IPS-20b (cell line): ENCODE measurements at regions not wholly inside any gene's neighbourhood (a gene's known extent, or its start where the extent isn't known, plus 50 kb on each side); places are given as distances from the start of the nearest gene placed in this dataset.

Experiments
- H3K27ac ChIP-seq: one replicate; pipeline ENCODE4 v1.5.1; 2013; ENCODE audit warnings: low read length
- H3K27me3 ChIP-seq: 2 replicates; pipeline ENCODE4 v1.6.1; 2013; ENCODE audit warnings: mild to moderate bottlenecking, low read length, inconsistent platforms; ENCODE audit not compliant: insufficient read depth
- H3K36me3 ChIP-seq: 2 replicates; pipeline ENCODE4 v1.6.1; 2013; ENCODE audit warnings: low read depth, mild to moderate bottlenecking, inconsistent platforms, low read length, moderate library complexity; ENCODE audit not compliant: insufficient read depth
- H3K4me1 ChIP-seq: 2 replicates; pipeline ENCODE4 v1.6.1; 2013; ENCODE audit warnings: mild to moderate bottlenecking, control low read depth, inconsistent platforms, low read length, moderate library complexity; ENCODE audit not compliant: insufficient read depth
- H3K4me3 ChIP-seq: 2 replicates; pipeline ENCODE4 v1.5.1; 2013; ENCODE audit warnings: mild to moderate bottlenecking, low read length, inconsistent platforms
- H3K9ac ChIP-seq: 2 replicates; pipeline ENCODE4 v1.6.1; 2013; ENCODE audit warnings: low read depth, mild to moderate bottlenecking, inconsistent platforms, low read length, moderate library complexity
- H3K9me3 ChIP-seq: 2 replicates; pipeline ENCODE4 v1.6.1; 2013; ENCODE audit warnings: mild to moderate bottlenecking, low read depth, low read length, inconsistent platforms; ENCODE audit not compliant: insufficient read depth

DNA sequence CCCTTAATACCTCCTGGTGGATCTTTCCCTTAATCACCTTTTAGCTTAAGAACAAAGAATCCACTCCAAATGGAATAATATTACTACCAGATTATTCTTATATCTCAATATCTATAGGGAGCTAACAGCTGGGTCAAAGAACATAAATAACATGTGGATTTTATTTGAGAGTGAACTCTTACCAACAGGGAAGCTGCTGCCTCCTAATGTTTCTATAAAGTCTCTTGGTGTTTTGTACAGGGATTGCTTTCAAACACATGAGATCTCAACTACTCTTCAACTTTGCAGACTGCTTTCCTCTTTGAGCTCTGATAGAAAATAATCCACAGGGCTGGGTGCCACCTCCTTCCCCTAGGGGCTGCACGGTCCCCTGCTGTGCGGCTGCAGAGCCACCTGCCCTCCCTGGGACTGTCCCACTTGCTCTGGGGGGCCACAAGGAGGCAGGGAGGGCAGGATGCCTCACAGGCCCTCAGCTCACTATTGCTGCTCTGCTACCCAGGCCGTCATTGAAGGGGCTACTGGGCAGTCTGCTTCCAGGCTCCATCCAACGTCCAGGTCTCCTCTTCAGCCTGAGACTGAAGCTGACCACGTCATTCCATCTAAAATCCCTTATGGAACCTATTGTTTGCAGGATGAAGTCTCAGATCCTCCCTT, 191.2 kb downstream of the CXCL12 start:
- Histone ChIP-seq H3K9me3 (peaks cover 5% of the 10 kb centered on the region), H3K9ac (no peak overlapping the region), H3K4me1 (no peaks in the 10 kb centered on the region), H3K27me3 (no peaks in the 10 kb centered on the region), H3K36me3 (no peaks in the 10 kb centered on the region), H3K4me3 (no peak overlapping the region), H3K27ac (no peak overlapping the region)

DNA sequence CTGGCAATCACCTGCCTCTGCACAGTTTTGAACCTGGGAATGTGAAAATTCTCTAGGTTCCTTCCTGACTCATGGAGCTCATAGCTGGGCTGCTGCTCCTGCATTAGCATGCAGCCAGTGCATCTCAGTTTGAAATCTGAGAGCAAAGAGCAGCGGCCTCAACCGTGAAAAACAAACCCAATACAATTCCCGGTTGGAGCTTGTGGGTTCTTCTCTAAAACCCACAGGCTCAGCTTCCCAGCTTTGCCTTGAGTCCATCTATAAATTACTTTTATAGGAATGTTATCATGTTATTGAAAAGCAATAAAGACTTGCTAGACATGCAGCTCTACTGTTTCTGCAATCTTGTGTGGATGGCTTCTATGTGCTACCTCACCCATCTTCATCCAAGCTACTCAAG, 191.7 kb downstream of the CXCL12 start:
- H3K4me1 ChIP-seq, result no peaks in the 10 kb centered on the region
- no peaks in the 10 kb centered on the region for H3K36me3 ChIP-seq
- no peak overlapping the region for H3K9ac ChIP-seq
- peaks cover 5% of the 10 kb centered on the region for H3K9me3 ChIP-seq
- no peak overlapping the region for H3K4me3 ChIP-seq
- no peak overlapping the region for H3K27ac ChIP-seq
- no peaks in the 10 kb centered on the region for H3K27me3 ChIP-seq

DNA sequence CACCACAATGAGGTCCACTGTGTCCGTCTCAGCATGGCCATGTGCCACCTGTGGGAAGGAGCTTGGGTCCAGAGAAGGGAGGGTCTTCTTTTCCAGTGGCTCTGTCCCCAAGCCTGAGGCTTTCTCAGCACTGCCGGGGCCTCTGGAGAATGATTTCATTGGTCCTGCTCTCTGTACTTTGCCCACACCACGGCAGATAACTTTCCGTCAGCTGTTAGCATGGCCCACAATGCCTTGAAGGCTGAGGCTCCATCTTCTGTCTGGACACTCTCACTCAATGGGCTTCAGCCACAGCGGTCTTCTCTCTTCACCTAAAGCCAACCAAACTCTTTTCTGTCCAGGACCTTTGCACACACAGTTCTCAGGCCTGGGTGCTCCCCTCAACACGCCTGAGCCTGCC, 192.5 kb downstream of the CXCL12 start:
- peaks cover 5% of the 10 kb centered on the region for H3K9me3 ChIP-seq
- no peaks in the 10 kb centered on the region for H3K36me3 ChIP-seq
- H3K9ac ChIP-seq, result no peak overlapping the region
- no peaks in the 10 kb centered on the region for H3K27me3 ChIP-seq
- H3K27ac ChIP-seq, result no peak overlapping the region
- H3K4me3 ChIP-seq, result no peak overlapping the region
- H3K4me1 ChIP-seq, result no peaks in the 10 kb centered on the region

DNA sequence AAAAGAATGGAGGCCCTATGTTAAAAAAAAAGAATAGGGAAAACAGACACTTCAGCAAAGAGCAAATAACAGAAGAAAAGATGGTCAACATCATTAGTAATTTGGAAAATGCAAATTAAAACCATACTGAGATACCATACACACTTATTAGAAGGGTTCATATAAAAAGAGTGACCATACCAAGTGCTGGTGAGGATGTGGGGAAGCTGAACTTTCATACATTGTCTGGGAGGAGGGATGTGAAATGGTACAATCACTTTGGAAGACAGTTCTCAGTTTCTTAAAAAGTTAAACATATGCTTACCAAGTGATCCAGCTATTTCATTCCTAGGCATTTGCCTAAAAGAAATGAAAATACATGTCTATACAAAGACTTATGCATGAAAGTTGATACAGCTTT, 194.4 kb downstream of the CXCL12 start:
- no peak overlapping the region for H3K4me3 ChIP-seq
- H3K27ac ChIP-seq, result no peak overlapping the region
- no peak overlapping the region for H3K9ac ChIP-seq

DNA sequence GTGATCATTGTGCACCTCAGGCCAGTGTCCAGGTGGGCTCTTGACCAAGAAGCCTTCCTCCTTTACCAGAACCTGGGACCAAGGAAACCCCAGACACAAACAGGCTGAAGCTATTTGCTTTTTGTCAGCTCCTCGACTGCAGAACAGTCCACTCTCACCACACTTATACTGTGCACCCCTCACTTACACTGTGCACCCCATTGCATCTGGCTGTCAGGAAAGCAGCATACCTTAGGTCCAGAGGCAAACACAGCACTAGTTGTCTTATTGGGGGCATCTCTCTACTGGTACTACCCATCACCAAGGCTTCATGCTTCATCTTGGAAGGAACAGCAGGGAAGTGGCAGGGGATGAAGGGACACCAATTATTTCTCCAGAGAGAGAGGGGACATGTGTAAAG, 198.1 kb downstream of the CXCL12 start:
- Histone ChIP-seq H3K4me3 (no peak overlapping the region), H3K9ac (no peak overlapping the region), H3K9me3 (peaks cover 5% of the 10 kb centered on the region), H3K27ac (no peak overlapping the region), H3K27me3 (no peaks in the 10 kb centered on the region), H3K36me3 (no peaks in the 10 kb centered on the region), H3K4me1 (no peaks in the 10 kb centered on the region)

More for the DNA sequence above, 194.4 kb downstream of the CXCL12 start:
- Histone ChIP-seq H3K4me1 (no peaks in the 10 kb centered on the region), H3K36me3 (no peaks in the 10 kb centered on the region), H3K9me3 (peaks cover 5% of the 10 kb centered on the region), H3K27me3 (no peaks in the 10 kb centered on the region)

DNA sequence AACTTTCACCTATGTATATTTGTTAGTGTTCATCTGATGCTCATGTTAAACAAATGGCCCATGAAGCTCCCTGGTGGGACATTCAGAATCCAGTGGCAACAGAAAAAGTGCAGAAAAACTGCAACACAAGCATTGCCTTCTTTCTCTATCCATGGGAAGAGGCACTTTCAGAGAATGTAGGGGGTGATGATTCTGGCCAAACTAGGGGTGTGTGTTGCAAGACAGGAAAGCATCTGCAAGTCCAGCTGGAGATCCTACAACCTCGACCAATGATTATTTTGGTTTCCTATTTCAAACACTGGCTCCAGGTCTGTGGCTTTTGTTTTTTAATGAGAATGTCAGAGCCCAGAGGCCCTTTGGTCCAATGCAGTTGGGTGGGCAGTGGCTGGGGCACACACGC, 198.7 kb downstream of the CXCL12 start:
- peaks cover 5% of the 10 kb centered on the region; the same call in 1 of the 2 replicates for H3K9me3 ChIP-seq
- H3K4me3 ChIP-seq, result no peak overlapping the region

DNA sequence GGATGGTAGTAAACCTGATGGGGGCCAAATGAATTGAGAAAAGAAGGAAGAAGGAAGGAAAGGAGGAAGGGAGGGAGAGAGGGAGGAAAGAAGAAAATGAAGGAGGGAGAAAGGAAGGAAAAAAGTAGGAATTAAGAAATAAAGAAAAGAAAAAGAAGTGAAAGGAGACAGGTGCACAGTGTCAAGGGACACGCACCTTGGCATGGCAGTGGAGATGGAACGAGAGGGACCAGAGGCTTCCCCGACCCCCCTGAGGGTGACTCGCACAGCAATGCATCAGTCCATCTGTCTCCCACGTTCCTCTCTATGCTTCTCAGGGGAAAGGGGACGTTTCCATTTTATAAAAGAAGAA, 199.6 kb downstream of the CXCL12 start:
- H3K9ac ChIP-seq, result no peak overlapping the region
- no peak overlapping the region for H3K4me3 ChIP-seq
- H3K27me3 ChIP-seq, result no peaks in the 10 kb centered on the region
- no peaks in the 10 kb centered on the region for H3K36me3 ChIP-seq
- no peaks in the 10 kb centered on the region for H3K9me3 ChIP-seq
- no peaks in the 10 kb centered on the region for H3K4me1 ChIP-seq
- H3K27ac ChIP-seq, result no peak overlapping the region

More for the DNA sequence above, 198.7 kb downstream of the CXCL12 start:
- H3K4me1 ChIP-seq, result no peaks in the 10 kb centered on the region
- no peak overlapping the region for H3K27ac ChIP-seq
- no peak overlapping the region for H3K9ac ChIP-seq
- no peaks in the 10 kb centered on the region for H3K36me3 ChIP-seq
- no peaks in the 10 kb centered on the region for H3K27me3 ChIP-seq

DNA sequence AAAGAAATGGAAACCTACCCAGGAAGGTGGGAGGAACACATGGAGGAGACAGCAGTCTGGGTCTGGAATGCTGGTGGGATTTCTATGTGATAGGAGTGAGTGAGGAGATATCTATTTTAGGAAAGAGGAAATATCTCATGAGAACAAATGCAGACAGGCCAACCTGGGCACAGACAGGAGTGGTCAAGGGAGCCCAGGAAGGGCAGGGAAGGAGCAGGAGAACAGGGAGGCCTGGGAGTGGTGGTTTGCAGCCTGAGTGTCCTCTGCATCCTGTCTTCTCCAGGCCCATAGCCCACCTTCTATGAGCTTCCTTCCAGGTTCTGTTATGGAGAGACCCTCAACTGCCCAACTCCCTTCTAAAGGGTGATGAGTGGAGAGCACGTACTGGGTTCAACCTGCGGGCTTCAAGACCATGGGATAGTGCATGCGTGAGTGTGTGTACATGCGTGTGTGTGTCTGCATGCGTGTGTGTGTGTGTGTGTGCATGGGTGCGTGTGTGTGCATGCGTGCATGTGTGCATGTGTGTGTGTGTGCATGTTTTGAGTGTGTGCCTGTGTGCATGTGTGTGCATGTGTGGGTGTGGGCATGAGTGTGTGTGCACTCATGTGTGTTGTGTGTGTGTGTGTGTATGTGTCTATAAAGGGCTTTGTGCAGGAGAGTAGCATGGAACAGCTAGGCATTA, 200.1 kb downstream of the CXCL12 start:
- Histone ChIP-seq H3K9ac (no peak overlapping the region), H3K4me3 (no peak overlapping the region), H3K36me3 (no peaks in the 10 kb centered on the region), H3K27ac (no peak overlapping the region), H3K27me3 (no peaks in the 10 kb centered on the region), H3K9me3 (no peaks in the 10 kb centered on the region), H3K4me1 (no peaks in the 10 kb centered on the region)

DNA sequence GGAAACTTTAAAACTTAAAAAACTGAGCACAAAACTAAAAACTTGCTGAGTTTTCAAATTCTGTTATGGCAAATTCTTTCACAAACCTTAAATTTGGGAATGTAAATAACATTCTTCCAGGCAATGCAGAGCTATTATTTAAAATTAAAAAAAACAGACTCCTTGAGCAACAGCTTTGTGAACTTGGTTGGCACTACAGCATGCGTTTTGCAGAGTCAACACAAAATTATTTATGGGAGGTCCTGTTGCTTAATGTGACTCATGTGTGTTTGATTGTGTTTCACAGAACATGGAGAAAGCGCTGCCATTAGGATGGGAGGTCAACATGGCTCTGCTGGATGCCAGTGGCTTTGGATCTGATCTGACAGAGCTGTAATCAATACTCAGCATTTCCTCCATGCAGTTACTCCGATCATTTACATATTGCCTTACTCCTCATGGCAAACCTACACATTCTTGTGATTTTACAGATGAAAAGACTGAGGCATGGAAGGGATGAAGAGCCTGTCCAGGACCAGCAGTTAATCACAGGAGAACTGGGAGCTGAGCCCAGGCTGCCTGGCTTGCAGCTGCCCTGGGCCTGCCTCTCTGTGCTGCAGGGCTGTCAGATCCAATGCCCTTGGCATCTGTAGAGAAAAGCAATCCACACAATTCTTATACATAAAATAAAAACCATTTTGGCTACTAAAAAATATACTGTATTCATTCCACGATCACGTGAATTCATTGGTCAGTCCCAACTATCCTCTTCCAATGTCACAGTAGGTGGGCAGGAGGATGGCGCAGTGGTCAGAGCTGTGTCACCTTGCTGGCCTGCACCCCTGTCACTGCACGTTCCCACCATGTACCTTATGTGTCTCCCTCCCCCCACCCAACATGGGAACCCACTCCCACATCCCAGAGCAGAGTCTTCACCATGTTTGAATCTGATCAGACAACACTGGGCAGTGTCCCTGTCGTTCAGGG, 200.9 kb downstream of the CXCL12 start:
- no peak overlapping the region for H3K4me3 ChIP-seq
- H3K36me3 ChIP-seq, result no peaks in the 10 kb centered on the region
- no peak overlapping the region for H3K27ac ChIP-seq
- H3K27me3 ChIP-seq, result no peaks in the 10 kb centered on the region
- H3K4me1 ChIP-seq, result no peaks in the 10 kb centered on the region
- H3K9ac ChIP-seq, result no peak overlapping the region
- no peaks in the 10 kb centered on the region for H3K9me3 ChIP-seq

DNA sequence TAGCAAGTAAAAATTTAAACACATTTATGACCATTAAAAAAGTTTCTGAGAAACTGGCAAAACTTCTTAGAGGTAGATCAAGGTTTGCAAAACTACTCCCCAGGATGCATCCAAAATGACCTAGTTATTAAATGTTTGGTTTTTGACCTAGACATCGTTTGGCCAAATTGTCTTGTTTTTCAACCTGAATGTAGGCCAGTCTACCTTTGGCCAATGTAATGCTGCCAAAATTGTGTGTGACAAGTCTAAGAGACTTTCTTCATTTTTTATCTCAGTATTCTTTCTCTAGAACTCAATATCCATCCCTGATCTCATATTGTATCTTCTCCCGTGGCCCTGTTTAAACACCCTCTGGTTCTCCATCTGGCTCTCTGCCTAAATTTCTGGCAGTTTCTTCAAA, 202.0 kb downstream of the CXCL12 start:
- no peak overlapping the region for H3K4me3 ChIP-seq

DNA sequence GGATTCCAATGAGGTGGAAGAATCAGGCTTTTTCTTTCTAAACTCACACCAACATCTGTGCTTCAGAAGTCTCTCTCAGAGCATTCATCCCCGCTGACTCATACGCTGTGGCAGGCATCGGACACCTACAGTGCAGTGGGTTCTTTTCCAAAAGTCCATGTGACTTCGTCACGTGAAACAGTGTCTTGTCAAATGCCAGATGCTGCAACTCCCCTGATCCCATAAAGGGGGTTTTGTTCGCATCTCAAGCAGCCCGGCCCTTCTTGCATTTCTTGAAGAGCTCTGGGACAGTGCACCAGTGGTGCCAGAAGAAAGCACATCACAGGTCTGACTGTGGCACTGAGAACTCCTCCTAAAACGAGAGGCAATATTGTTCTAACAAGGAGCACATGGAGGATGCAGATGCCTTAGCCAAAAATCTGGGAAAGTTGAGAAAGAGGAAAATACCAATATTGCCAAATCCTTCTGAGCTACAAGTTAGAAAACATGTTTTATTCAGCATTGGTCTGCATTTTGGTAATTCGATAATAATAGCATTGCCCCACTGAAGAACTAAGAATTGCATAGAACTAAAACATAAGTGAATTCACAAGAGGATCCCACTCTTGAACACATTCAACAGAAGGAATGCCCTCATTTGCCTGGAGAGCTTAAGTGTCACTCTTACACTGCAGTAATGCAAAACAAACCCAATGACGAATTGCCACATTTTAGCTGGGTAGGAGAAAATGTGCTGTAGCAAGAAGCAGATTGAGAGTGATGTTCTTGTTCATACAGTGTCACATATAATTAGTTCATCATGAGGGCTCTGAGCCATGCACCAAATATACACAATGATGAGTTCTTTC, 204.4 kb downstream of the CXCL12 start:
- no peaks in the 10 kb centered on the region for H3K36me3 ChIP-seq
- no peak overlapping the region for H3K27ac ChIP-seq
- no peaks in the 10 kb centered on the region for H3K4me1 ChIP-seq
- no peak overlapping the region for H3K4me3 ChIP-seq
- H3K9me3 ChIP-seq, result no peaks in the 10 kb centered on the region
- no peak overlapping the region for H3K9ac ChIP-seq
- no peaks in the 10 kb centered on the region for H3K27me3 ChIP-seq

More for the DNA sequence above, 202.0 kb downstream of the CXCL12 start:
- no peaks in the 10 kb centered on the region for H3K27me3 ChIP-seq
- no peaks in the 10 kb centered on the region for H3K36me3 ChIP-seq
- no peak overlapping the region for H3K27ac ChIP-seq
- no peaks in the 10 kb centered on the region for H3K9me3 ChIP-seq
- no peaks in the 10 kb centered on the region for H3K4me1 ChIP-seq
- H3K9ac ChIP-seq, result no peak overlapping the region
